HuH-7.5 (cell line): ENCODE measurements at regions not wholly inside any gene's neighbourhood (a gene's known extent, or its start where the extent isn't known, plus 50 kb on each side); places are given as distances from the start of the nearest gene placed in this dataset.

Experiments
- DNase-seq: peaks from one replicate; pipeline ENCODE4 v3.0.0; 2011; ENCODE audit warnings: low spot score

DNA sequence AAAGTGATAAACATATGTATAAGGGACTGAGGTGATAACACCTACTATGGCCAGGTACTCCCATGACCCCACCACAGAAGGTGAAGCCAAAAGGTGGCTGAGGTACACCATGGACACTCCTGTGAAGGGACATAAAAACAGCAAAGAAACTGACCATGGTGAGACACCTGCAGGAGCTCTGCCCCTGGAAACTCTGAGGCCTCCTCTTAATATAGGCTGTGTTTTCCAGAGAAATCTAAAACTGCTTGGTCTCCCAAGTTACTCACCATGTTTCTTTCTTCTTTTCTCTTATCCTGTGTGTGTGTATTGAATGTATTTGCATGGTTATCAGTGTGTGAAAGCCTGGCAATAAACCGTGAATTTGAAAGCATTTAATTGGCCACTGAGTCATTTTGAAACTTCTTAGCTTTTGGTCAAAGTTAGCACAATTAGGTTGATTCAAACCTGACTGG is 739.3 kb upstream of the GCFC2 start:
- no peak for DNase-seq

GRCh38 chr2:76448956-76449355 is 738.2 kb upstream of the GCFC2 start:
- DNase-seq, result no peak

- no peak for DNase-seq
These were observed 736.6 kb upstream of the GCFC2 start for GRCh38 chr2:76447294-76447693.

GRCh38 chr2:76446872-76447271 is 736.2 kb upstream of the GCFC2 start:
- no peak for DNase-seq

DNA sequence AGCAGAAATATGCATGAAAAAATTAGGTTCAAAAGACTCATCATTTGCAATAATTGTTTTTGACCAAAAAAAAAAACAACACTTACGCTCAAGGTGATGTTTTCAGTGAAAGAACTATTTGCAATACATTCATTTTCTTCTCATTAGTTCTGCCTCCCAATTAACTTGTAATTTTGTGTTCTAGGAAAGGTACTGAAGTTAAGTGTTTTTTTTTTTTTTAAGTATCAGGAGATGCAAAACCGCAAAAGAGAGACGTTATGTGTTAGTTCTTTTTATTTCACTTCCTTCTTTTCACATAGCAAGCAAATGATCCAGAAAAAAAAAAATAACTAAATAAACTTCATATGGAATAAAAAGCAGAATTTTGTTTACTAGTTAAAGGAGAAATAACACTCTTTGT is 735.2 kb upstream of the GCFC2 start:
- DNase-seq, result no peak

DNA sequence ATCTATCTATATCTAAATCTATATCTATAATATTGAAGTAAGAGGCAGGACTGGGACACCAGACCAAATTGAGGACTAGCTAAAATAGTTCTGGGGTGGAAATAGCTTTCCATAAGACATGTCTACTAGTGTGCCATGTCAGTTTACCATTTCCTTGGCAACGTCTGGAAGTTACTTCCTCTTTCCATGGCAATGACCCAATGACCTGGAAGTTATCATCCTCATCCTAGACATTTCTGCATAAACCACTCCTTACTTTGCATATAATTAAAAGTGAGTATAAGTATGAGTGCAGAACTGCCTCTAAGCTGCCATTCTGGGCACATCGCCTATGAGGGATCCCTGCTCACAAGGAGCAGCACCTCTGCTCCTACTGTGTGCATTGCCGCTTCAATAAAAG is 734.0 kb upstream of the GCFC2 start:
- no peak for DNase-seq

- no peak for DNase-seq
These were observed 726.8 kb upstream of the GCFC2 start for GRCh38 chr2:76437564-76437963.

DNA sequence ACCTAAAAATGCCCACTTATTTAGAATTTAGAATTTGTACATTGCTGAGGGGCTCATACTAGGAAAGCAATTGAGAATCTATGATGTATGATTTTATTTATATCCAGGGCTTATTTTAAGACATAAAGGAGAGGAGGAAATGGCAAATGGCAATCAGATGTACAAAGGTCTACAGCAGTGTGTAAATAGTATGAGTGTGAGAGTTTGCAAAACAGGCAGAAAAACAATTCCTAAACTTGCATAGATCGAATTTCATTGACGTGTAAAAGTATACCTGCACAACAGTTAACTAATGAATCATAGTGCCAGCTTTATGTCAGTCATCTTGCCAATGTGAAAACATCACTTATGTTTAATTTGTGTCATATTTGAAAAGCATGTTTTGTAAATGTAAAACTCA is 718.7 kb upstream of the GCFC2 start:
- DNase-seq, result no peak

DNA sequence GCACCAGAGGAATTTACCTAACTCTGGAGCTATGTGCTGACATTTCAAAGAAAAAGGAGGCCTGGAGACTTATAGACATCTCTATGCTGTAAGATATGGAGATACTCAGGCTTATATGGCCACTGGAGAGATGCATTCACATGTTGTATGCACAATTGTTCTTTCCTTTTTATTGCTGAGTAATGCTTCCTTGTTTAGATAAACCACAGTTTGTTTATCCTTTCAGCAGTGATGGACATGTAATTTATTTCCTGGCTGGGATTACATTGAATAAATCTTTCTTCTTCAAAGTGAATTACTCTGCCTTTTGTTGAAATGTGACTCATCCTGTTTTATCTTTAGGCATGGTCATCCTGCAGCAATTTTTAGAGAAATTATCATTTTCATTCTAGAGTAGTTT is 716.7 kb upstream of the GCFC2 start:
- no peak for DNase-seq

GRCh38 chr2:76415821-76416220 is 705.1 kb upstream of the GCFC2 start:
- DNase-seq, result no peak

DNA sequence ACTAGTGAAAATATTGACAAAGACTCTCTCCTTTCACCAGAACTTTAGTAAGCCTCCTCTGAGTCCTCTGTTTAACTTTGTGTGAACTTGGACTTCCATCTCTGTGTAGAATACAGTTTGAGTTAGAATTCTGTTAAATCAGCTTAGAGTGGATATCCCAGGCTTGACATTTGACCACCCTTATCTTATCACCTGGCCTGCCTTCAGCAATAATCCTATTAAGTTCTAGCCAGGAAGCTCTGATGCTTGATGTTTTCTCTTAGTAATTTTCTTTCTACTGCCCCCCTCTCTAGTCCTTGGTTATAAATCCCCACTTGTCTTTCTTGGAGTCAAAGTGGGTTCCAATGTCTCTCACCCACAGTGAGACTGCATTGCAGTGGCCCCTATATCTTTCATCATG is 702.7 kb upstream of the GCFC2 start:
- no peak for DNase-seq

DNA sequence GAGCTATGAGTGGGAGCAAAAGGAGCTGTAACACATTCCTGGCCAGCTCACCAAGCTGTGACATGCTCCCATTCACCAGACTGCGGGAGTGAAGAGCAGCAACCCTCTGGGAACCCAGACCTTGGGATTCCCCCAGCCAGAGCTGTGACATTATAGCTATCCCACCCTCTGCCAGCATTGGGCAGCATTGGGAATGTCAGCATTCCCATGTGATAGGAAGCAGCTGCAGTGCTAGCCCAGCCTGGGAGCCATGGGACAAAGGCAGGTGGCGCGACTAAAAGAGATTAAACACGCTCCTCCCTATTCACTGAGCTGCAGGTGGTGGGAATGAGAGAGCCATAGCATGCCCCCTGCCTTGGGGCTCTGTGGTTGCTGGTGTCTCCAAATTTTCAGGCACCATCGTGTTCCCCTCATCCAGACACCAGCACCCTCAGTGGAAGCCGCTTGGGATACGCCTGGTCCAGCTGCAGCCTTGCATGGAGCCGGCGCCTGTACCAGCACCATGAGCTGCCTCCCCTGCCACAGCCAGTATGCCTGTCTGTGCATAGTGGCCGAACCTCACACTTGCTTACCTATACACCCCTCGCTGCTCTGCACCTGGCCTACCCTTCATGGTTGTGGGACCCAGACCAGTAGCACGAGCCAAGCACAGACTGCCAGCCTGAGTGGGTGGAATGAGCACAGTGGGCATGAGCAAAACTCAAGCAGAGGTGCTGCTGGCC is 695.6 kb upstream of the GCFC2 start:
- no peak for DNase-seq

DNA sequence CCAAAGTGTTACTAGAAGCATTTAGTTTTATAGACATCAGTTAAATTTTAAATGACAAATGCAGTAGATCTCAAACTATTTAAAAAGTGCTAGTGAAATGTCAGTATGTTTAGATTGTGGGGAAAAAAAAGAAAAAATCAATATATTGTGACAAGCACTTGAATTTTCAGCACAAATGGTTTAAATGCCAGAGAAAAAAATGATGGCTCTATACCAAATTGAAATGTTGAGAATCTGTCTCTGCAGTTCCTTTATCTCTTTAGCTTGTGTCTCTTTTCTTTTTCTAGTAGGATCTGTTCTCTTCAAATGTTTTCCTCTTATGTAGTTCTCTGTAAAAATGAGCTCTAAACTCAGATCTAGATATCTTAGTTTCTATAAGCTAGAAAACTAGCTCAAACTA is 682.6 kb upstream of the GCFC2 start:
- no peak for DNase-seq

DNA sequence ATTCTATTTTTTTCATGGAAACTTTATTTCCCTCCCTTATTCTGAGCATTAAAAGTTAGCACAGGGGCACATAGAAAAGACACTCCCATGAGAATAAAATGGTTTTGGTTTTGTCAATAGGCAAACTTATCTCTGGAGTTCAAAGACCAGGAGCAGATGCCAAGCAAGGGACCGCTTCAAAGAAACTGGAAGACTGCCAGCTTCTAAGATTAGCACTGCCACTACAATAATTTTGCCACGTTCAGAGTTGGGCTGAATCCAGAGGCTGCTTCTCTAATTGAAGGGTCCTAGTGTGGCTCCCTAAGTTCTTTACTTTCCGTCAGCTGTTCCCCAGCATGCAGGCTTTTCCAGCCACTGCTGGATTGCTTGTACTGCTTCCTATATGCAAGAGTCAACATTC is 681.0 kb upstream of the GCFC2 start:
- DNase-seq, result no peak

DNA sequence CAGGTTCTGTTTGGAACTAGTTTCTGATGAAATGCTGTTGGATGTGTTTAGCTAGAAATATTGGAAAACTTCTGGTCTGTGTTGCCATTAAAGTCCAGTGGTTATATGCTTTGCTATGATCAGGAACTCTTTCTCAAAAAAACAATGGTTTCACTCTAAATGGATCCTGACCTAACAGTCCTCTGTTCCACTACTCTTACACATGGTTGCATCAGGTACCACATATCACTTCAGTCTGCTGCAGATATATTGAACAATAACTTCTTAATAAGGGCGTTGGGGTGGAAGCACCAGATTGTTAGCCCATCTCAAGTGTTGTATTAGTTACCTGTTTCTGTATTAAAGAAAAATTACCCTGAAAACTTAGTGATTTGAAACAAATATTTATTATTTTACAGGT is 676.6 kb upstream of the GCFC2 start:
- DNase-seq, result no peak

GRCh38 chr2:76385943-76386342 is 675.2 kb upstream of the GCFC2 start:
- no peak for DNase-seq

DNA sequence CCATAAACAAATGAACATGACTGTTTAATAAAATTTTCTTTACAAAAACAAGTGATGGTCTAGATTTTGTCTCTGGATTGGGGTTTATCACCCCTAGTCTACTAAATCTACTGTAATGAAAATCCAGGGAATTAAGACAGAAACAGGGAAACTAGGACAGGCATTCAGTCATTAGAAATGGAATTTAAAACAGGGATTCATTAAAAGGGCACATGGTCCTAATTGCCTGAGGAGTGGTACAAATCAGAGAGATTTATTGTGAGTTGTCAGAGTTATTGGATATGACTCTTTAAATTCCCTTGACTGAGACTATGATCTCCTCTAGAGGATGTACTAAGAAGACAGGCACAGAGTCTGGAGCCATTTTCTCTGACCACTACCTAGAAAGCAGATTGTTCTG is 670.9 kb upstream of the GCFC2 start:
- DNase-seq, result no peak

DNA sequence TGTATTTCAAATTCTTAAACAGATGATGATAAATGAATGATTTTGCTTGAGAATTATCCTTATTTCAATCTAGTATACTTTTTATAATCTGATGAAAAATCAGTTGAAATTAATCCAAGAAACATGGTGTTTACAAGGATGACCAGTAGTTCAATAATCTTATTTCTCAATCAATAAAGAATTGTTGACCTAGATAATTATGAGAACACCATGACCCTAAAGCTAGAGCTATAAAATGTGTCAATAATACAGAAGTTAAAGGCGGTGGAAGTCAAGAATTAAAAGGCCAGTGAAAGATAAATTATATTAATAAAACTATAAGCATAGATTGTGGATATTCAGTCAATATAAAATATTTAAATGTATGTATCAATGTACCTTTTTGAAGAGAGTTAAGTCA is 667.4 kb upstream of the GCFC2 start:
- no peak for DNase-seq

- DNase-seq, result no peak
These were observed 630.7 kb upstream of the GCFC2 start for GRCh38 chr2:76341439-76341838.

DNA sequence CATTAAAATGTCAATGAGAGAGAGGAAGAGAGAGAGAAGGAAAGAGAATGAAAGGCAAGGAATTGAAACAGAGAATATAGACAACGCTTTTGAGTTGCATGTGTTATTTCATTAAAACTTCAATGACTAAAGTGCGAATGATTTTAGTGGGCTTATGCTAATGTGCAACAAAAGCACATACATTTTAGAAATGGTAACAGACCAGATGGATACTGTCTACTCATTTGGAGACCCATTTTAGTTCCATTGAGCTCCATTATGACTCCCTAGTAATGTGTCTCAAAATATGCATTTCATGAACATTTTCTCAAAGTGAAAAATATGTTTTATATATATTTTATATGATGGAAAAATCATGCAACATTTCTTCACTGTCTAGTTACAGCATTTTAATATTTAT is 622.2 kb upstream of the GCFC2 start:
- no peak for DNase-seq

GRCh38 chr2:76330865-76331264 is 620.1 kb upstream of the GCFC2 start:
- no peak for DNase-seq

- no peak for DNase-seq
These were observed 615.9 kb upstream of the GCFC2 start for GRCh38 chr2:76326636-76327035.

- no peak for DNase-seq
These were observed 612.7 kb upstream of the GCFC2 start for GRCh38 chr2:76323381-76323780.

GRCh38 chr2:76320716-76321115 is 610.0 kb upstream of the GCFC2 start:
- no peak for DNase-seq
